EL (cell line): ENCODE measurements at regions not wholly inside any gene's neighbourhood (a gene's known extent, or its start where the extent isn't known, plus 50 kb on each side); places are given as distances from the start of the nearest gene placed in this dataset.

Source experiments
- DNase-seq: peaks from one replicate; pipeline ENCODE4 v3.0.0-alpha.2; 2016

DNA sequence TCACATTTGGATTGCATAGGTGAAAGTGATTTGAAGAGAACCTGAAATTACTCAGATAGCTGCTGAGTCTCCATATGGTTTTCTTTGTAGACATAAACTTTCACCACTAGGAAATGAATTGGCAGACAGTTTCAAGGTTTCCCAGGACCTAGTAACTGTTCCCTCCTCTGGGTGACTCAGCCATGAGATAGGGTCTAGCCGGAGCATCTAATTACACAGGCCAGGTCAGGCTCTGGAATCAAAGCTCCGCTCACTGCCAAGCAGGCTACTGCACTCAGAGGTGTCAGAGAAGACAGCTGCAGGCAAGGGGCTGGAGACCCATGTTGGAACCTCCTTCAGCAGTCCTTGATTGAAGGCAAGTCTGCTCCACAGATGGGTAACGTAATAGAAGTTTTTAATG, 429.2 kb downstream of the TNS1 start:
- peak; percentile 71 for DNase-seq

- no peak for DNase-seq
Observed at GRCh38 chr2:217570394-217570793, 432.4 kb downstream of the TNS1 start.

- peak; percentile 54 for DNase-seq
Observed at GRCh38 chr2:217568289-217568971, 434.4 kb downstream of the TNS1 start.

DNA sequence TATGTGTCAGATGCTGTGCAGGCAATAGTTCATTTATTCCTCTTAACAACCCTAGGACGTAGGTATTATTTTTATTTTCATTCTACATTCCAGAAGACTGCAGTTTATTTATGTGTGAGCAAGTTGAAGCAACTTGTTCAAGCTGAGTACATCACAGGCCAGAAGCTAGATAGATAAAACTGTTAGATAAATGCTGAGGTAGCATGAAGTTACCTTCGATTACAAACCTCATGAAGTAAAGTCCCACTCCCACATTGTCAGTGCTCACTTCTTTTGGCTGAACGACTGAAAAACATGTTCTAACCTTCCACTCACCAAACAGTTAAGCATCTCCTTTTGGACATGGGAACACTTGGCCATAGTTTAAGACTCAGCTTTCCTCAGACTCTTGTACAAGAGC, 439.2 kb downstream of the TNS1 start:
- no peak for DNase-seq

DNA sequence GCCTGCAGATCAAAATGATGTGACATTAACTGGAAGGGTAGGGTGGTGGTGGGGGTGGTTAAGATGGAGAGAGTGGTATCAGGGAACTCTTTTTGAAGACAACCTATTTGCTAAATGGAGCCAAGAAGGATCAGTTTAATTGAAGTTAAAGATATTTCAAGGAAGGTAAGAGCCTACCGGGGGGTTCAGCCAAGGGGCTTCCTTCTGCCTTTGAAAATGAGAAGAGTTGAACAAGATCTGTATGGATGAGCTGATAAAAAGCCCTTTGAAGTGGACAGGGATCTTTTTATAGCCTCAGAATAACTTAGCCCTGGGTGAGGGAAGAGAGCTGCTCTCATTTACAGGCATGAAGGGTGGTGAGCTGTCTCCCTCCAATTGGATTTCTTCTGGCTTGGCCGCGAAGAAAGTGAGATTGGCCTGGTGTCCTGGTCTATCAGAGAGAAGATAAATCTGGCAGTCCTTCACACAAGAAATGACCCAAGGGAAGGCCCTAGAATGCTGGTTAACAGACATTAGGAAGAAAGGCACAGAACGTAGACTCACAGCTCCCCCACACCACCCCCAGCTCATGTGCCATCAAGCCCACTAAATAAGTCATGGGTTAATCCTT, 439.8 kb downstream of the TNS1 start:
- DNase-seq, result no peak

GRCh38 chr2:217559084-217559483, 443.7 kb downstream of the TNS1 start:
- DNase-seq, result no peak

- peak; percentile 26 for DNase-seq
Observed at GRCh38 chr2:217555081-217555876, 447.5 kb downstream of the TNS1 start.

DNA sequence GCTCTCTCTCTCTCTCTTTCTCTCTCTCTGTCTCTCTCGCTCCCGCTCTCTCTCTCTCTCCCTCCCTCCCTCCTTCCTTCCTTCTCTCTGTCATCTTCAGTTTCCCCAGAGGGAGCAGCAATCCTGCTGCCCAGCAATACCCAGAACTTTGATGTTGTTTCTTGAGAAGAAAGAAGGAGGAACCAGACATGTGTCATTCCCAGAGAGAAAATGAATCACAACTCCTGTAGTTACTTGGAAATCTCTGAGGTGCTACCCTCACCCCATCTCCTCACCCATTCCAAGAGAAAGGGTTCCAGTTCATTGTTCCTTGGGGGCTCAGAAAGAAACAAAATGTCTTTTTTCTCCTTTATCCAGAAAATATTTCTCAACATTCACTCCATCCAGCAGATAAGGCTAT, 449.1 kb downstream of the TNS1 start:
- no peak for DNase-seq

DNA sequence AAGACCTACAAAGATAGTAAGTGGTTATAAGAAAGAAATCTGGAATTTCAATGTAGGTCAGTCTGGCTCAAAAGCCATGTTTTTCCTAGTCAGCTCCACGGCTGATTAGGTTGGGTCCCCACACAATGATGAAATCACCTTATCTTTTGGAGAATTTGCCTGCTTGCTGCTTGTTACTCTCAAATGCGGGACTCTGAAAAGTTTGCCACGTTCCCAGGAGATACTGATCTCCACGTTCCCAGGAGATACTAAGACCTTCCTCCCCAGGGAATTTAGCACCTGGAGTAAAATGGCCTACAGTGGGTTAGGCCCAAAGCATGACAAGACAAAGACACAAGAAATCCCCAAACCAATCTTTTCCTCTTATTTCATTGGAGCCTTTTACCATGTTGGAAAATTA, 449.6 kb downstream of the TNS1 start:
- DNase-seq, result no peak

DNA sequence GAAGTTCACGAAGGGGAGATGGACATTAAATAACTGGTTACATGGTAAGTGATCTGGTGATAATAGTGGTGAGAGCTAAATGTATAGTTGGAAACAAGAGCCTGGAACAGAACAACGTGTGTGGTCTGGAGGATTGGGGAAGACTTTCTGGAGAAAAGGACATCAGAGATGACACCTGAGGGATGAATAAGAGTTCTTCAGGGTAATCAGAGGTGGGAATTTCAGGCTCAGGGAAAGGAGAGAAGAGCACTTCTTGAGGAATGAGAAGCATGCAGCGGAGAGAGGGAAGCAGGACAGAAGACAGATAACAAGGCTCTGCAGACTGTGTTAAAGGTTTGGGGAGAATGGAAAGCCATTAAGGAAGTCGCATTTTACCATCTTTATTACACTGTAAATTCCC, 450.7 kb downstream of the TNS1 start:
- DNase-seq, result peak; percentile 6

- DNase-seq, result peak; percentile 94
Observed at GRCh38 chr2:217551252-217551899, 451.4 kb downstream of the TNS1 start.

- DNase-seq, result no peak
Observed at GRCh38 chr2:217539126-217539525, 463.7 kb downstream of the TNS1 start.

DNA sequence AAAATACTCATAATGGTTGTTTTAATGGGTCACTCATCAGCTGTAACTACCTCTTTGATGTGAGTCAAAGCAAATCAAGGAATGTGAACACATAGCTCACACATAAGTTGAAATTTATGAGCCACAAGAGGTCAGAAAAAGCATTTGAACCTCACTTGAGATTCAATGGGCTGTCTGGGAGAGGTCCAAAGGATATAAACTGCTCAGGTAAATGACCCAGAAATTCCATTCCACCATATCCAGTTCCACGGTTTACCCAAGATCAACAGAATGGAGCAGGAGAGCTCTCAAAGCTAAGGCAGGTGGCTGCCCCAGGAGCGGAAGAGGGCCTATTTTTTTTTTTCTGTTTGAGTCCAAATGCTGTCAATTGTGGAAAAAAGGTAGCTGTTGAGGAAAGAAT, 464.1 kb downstream of the TNS1 start:
- DNase-seq, result peak; percentile 41

DNA sequence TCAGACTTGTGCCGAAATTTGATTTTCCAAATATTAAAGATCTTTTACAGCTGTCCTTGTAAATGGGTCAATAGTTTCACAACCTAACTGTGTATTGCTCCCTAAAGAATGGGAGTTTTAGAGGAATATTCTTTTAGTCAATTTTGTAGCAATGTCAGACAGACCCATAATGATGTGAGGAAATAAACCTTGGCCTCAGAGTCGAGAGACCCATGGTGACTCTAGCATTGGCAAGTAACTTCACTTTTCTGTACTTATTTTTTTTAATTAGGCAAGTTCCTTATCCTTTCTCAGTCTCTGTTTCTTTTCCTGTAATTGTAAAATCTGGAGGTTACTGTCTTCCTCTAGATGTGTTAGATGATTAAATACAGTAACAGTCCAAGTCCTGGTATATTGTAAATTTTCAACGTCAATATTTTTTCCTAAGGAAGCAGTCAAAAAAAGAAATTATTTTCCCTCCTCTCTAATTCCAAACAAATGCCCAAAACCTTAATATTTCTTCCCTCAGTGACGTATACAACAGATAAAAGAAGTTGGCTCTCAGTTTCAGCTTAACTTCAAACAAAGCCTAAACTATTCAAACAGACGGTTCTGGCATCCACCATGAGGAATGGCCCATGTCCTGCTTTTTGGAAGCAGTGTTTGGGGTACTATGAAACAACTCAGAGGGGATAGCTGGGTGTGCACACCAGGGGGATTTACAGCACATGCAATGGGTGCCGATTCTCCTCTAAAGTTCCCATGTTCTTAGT, 466.7 kb downstream of the TNS1 start:
- DNase-seq, result no peak

DNA sequence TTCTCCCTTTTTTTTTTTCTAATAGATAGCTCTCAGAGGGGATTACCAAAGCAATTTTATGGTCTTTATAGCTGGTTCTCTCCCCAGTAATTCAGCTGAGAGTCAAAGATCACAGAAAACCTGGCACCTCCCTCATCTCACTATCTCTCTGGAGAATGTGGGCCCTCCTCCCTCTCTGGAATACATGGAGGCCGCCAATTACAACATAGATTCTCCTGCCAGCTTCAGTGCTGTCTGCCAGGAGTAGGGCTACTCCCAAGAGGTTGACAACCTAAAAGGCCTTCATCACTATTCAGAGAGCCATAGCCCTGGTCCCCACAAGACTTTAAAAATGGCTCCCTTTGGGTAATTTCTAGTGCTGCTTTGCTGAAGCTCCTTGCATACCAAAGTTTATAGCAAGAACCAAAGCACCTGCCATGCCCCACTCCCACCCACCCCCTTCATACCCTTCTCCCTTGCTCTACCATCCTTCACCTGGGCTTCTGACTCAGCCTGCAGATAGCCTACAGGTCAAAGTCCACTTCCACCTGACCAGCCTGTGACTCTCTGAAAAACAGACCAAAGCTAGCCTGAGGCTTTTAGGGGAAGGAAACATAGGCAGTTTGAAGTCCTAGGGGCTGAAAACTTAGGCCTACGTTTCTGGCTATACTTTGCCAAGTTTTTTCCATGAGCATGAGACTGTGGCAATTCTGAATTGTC, 472.3 kb downstream of the TNS1 start:
- DNase-seq, result no peak

GRCh38 chr2:217529271-217529670, 473.5 kb downstream of the TNS1 start:
- no peak for DNase-seq

- DNase-seq, result peak; percentile 77
Observed at GRCh38 chr2:217527590-217528202, 475.1 kb downstream of the TNS1 start.

DNA sequence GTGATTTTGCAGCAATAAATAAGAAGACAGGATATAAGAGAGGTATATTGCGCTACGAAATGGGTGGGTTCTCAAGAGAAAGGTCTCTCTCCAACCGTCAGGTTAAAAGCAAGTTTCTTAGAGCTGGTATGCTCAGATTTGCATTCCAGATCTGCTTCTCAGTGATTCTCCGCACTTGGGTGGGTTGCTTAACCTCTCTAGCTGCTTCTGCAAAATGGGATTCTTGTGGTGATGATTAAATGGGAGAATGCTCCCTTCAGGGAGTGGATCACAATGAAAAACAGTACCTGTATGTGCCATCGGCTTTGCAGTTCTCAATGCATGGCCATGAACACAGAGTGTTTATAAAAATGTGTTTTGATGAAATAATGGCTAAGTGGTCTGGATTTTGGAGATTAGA, 477.7 kb downstream of the TNS1 start:
- DNase-seq, result no peak

DNA sequence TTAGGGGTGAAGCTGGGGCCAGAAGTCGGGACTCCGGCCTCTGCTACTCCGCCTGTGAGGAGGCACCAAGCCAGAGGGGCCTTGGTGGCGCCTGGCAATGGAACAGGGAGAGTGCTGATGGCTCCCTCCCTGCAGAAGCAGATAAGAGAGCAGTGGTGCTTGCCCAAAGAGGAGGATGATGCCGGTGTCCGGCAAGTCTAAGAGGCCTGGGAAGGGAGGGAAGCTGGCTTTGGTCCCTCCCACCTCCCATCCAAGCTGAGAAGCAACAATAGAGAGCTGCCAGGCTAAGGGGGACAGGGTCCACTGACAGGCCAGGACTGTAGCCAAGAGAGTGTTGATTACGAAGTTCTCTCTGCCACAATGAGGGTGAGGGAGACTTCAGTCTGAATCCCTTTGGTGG, 479.5 kb downstream of the TNS1 start:
- no peak for DNase-seq

- DNase-seq, result no peak
Observed at GRCh38 chr2:217521820-217522219, 481.0 kb downstream of the TNS1 start.

DNA sequence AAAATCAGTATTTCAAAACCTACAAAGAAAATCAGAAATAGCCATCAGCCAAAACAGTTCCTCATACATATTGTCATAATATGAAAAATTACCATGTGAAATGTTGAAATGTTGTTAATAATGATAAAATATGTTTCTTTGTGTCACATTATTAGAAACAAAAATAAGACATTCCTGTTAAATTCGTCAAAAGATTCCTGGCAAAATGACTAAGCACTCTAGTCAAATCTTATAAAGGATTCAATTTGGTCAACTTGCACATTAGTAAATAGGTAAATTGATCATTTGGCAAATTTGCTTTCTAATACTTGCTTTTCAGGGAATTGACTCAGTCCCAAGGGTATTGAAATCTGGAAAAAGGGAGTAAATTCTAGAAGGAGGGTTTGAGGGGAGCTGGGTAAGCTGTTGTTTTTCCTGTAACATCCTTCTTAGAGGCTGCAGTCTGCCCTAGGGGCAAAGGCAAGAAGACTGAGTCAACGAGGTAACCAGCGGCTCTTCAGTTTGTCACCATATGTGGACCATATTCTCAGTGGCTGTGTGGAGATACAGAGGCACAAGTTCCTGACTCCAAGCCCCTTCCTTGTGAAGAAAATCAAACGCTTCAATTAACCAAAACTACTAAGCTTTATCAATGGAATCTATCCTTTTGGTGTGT, 482.3 kb downstream of the TNS1 start:
- peak; percentile 86 for DNase-seq
